ENCODE measurements at regions not wholly inside any gene's neighbourhood (a gene's known extent, or its start where the extent isn't known, plus 50 kb on each side); places are given as distances from the start of the nearest gene placed in this dataset.
"Not testable (repeated sequence)": the region's sequence is repeated elsewhere in the genome, so short reads cannot be mapped to it uniquely, and the experiment has no call there.

DNA sequence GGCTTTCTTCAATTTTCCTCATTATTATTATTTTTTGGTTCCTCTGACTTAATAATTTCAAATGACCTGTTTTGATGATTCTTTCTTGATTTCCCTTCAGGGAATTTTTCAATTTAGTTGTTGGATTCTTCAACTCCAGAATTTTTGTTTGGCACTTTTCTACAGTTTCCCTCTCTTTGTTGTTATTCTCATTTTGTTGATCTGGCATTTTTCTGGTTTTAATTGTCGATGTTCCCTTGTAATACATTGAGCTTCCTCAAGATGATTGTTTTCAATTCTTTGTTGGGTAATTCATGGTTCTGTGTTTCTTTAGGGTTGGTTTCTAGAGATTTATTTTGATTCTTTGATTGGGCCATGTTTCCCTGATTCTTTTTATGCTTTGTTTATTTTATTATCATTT, 67.8 kb upstream of the DNAJC1 start:
- TF ChIP-seq, protein P1, sequence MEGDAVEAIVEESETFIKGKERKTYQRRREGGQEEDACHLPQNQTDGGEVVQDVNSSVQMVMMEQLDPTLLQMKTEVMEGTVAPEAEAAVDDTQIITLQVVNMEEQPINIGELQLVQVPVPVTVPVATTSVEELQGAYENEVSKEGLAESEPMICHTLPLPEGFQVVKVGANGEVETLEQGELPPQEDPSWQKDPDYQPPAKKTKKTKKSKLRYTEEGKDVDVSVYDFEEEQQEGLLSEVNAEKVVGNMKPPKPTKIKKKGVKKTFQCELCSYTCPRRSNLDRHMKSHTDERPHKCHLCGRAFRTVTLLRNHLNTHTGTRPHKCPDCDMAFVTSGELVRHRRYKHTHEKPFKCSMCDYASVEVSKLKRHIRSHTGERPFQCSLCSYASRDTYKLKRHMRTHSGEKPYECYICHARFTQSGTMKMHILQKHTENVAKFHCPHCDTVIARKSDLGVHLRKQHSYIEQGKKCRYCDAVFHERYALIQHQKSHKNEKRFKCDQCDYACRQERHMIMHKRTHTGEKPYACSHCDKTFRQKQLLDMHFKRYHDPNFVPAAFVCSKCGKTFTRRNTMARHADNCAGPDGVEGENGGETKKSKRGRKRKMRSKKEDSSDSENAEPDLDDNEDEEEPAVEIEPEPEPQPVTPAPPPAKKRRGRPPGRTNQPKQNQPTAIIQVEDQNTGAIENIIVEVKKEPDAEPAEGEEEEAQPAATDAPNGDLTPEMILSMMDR (IDR thresholded peaks at IDR 0.05; ENCODE audit: borderline replicate concordance, control extremely low read depth, extremely low read depth, insufficient read depth, missing control alignments), result no peak
- in situ Hi-C loops (cut with MboI; ENCODE audit: low sequenced_read_pairs, unreplicated experiment), result no loop called here

DNA sequence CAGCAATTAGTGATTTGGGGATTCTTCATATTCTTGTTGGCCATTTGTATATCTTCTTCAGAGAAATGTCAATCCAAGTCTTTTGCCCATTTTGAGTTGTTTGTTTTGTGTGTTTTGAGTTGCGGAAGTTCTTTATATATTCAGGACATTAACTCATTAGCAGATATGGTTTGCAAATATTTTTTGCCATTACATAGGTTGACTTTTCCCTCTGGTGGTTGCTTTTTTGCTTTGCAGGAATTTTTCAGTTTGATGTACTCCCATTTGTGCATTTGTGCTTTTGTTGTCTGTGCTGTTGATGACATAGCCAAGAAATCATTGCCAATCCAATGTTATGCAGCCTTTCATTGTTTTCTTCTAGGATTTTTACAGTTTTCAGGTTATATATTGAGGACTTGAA, 63.6 kb upstream of the DNAJC1 start:
- TF ChIP-seq, protein P1 (IDR thresholded peaks at IDR 0.05; ENCODE audit: borderline replicate concordance, control extremely low read depth, extremely low read depth, insufficient read depth, missing control alignments), result no peak
- in situ Hi-C loops (cut with MboI; ENCODE audit: low sequenced_read_pairs, unreplicated experiment), result no loop called here
- DNase-seq (ENCODE audit: low spot score), result no peak

More for the DNA sequence above, 67.8 kb upstream of the DNAJC1 start:
- DNase-seq (ENCODE audit: low spot score), result no peak

DNA sequence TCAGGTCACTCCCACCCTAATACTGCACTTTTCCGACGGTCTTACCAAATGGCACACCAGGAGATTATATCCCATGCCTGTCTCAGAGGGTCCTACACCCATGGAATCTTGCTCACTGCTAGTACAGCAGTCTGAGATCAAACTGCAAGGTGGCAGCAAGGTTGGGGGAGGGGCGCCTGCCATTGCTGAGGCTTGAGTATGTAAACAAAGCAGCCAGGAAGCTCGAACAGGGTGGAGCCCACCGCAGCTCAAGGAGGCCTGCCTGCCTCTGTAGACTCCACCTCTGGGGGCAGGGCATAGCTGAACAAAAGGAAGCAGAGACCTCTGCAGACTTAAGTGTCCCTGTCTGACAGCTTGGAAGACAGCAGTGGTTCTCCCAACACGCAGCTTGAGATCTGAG, 57.5 kb upstream of the DNAJC1 start:
- in situ Hi-C loops (cut with MboI; ENCODE audit: low sequenced_read_pairs, unreplicated experiment), result not testable (repeated sequence)

DNA sequence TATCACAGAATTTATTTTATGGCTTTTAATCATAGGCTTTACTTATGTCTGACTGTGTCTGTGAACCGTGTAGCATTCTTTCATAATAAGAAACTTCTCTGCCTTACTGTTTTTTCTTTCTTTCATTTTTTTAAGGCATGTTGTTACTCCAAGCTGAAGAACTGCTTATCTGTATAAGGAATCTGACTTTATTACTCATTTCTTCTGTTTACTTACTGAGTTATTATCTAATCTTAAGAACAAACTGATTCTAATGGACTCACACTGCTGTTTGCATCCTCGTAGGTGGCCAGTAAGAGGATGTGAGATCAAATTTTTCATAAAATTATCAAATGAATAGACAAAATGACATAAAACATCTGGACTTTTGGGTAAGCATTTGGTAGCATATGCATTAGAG, 54.7 kb upstream of the DNAJC1 start:
- DNase-seq (ENCODE audit: low spot score), result no peak
- in situ Hi-C loops (cut with MboI; ENCODE audit: low sequenced_read_pairs, unreplicated experiment), result no loop called here
- TF ChIP-seq, protein P1 (IDR thresholded peaks at IDR 0.05; ENCODE audit: borderline replicate concordance, control extremely low read depth, extremely low read depth, insufficient read depth, missing control alignments), result no peak

More for the DNA sequence above, 57.5 kb upstream of the DNAJC1 start:
- not testable (repeated sequence) for DNase-seq (ENCODE audit: low spot score)

DNA sequence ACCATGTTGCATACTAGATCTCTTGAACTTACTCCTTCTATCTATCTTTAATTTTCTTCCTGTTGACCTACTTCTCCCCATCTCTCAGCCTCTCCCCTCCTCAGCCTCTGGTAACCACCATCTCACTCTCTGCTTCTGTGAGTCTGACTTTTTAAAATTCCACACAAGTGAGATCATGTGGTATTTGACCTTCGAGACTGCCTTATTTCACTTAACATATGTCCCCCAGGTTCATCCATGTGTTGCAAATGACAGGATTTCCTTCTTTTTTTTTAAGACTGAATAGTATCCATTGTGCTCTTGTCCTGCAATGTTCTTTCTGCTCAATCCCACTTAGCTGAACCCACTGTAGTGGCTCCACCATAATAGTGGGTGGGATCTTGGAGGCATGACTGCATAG, 51.4 kb upstream of the DNAJC1 start:
- no peak for DNase-seq (ENCODE audit: low spot score)
- TF ChIP-seq, protein P1 (IDR thresholded peaks at IDR 0.05; ENCODE audit: borderline replicate concordance, control extremely low read depth, extremely low read depth, insufficient read depth, missing control alignments), result no peak
- in situ Hi-C loops (cut with MboI; ENCODE audit: low sequenced_read_pairs, unreplicated experiment), result no loop called here
